Ascending aorta (tissue), 2 donors: ENCODE measurements at regions not wholly inside any gene's neighbourhood (a gene's known extent, or its start where the extent isn't known, plus 50 kb on each side); places are given as distances from the start of the nearest gene placed in this dataset.

ENCODE experiments used
- DNase-seq, 2 donors: peaks; one replicate each; pipeline ENCODE4 v3.0.0-alpha.2; 2019; ENCODE audit warnings: low spot score in 2 of 2
- H3K27ac ChIP-seq, 2 donors: fragments of 200-600 bp; sonication (generic); one replicate each; pipeline ENCODE4 v1.5.1; 2016 to 2017; ENCODE audit warnings: mild to moderate bottlenecking in 1 of 2
- H3K27me3 ChIP-seq: fragments of 200-600 bp; sonication (generic); one replicate; pipeline ENCODE4 v1.5.1; 2017
- H3K36me3 ChIP-seq, 2 donors: fragments of 200-600 bp; sonication (generic); one replicate each; pipeline ENCODE4 v1.5.1; 2016
- H3K4me1 ChIP-seq, 2 donors: fragments of 200-600 bp; sonication (generic); one replicate each; pipeline ENCODE4 v1.5.1; 2016 to 2017; ENCODE audit warnings: mild to moderate bottlenecking in 1 of 2
- H3K4me3 ChIP-seq, 2 donors: fragments of 200-600 bp; sonication (generic); one replicate each; pipeline ENCODE4 v1.5.1; 2016 to 2017; ENCODE audit warnings: mild to moderate bottlenecking in 1 of 2
- H3K9me3 ChIP-seq, 2 donors: fragments of 200-600 bp; sonication (generic); one replicate each; pipeline ENCODE4 v1.5.1; 2016
- intact Hi-C: fragments of 100-400 bp; cut with DNase I; formaldehyde crosslinking; loops from one replicate; pipeline ENCODE4 v1.15.1; 2023
- TF ChIP-seq, protein P1 (sequence below), 3 experiments: fragments of 200-600 bp in 2 of 3; fragments of 450-650 bp in 1 of 3; sonication (generic) in 2 of 3; IDR thresholded peaks; one replicate each; pipeline ENCODE4 v1.5.1; 2016 to 2019; ENCODE audit warnings: antibody characterized with exemption in 3 of 3, mild to moderate bottlenecking in 1 of 3, moderate library complexity in 1 of 3

DNA sequence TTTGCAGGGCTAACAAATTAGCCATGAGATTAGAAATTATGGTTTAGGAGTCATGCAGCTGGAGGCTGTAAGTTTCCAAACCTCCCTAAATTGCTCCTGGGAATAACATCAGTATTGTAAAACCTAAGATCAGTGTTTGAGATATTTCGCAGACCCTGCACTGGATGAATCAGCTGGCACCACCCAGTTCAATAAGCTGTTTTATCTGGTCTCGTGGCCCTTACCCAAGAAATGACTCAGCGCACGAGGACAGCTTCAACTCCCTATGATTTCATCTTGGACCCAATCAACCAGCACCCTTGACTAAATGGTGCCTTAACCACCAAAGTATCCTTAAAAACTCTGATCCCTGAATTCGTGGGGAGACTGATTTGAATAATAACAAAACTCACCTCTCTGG is 482.0 kb upstream of the PCDH15 start:
- no peak for DNase-seq
- no peaks in the 10 kb centered on the region for H3K4me1 ChIP-seq
- no peaks in the 10 kb centered on the region for H3K36me3 ChIP-seq
- intact Hi-C loops, result no loop called here
- no peak overlapping the region for H3K4me3 ChIP-seq
- H3K9me3 ChIP-seq, result no peaks in the 10 kb centered on the region
- TF ChIP-seq, protein P1, sequence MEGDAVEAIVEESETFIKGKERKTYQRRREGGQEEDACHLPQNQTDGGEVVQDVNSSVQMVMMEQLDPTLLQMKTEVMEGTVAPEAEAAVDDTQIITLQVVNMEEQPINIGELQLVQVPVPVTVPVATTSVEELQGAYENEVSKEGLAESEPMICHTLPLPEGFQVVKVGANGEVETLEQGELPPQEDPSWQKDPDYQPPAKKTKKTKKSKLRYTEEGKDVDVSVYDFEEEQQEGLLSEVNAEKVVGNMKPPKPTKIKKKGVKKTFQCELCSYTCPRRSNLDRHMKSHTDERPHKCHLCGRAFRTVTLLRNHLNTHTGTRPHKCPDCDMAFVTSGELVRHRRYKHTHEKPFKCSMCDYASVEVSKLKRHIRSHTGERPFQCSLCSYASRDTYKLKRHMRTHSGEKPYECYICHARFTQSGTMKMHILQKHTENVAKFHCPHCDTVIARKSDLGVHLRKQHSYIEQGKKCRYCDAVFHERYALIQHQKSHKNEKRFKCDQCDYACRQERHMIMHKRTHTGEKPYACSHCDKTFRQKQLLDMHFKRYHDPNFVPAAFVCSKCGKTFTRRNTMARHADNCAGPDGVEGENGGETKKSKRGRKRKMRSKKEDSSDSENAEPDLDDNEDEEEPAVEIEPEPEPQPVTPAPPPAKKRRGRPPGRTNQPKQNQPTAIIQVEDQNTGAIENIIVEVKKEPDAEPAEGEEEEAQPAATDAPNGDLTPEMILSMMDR (IDR thresholded peaks at IDR 0.05), result no peak
- no peaks in the 10 kb centered on the region for H3K27me3 ChIP-seq
- no peak overlapping the region for H3K27ac ChIP-seq

DNA sequence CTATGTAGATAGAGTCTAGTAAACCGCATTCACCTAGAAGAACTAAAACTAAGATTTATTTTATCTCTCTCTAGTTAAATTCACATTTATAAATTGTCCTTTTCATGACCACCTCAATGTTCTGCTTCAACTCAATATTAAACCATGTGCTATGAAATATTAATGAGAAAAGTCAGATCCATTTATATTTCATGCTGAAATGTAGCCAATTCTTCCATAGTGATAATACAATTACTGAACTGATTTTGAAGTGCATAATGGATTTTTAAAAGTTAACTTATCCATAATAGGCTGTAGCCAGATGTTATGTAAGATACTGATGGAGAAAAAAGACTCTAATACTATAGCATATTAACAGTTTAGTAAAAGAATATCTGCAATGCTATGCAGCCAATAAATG is 479.7 kb upstream of the PCDH15 start:
- intact Hi-C loops, result no loop called here
- DNase-seq, result no peak
- H3K36me3 ChIP-seq, result no peaks in the 10 kb centered on the region
- no peak overlapping the region for H3K4me3 ChIP-seq
- TF ChIP-seq, protein P1 (IDR thresholded peaks at IDR 0.05), result no peak
- no peaks in the 10 kb centered on the region for H3K9me3 ChIP-seq
- no peaks in the 10 kb centered on the region for H3K4me1 ChIP-seq
- H3K27ac ChIP-seq, result no peak overlapping the region
- no peaks in the 10 kb centered on the region for H3K27me3 ChIP-seq

DNA sequence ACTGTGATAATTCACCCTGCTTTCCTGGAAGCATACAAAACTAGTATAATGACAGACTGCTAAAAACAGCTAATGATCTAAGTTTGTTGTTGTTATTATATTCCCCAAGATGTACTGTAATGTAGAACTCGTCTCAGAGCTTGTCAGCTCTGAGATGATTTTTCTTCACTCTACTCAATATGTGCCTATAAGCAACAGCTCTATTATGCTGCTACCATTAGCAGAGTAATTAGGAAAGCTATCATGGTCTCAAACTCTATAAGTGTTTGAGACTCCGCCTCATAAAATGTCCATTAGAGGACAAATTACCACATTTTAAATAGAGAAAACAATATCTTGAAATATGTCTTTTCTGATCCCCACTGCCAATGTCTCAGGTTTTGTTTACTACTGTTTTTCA is 476.5 kb upstream of the PCDH15 start:
- no peaks in the 10 kb centered on the region for H3K36me3 ChIP-seq
- no peak overlapping the region for H3K27ac ChIP-seq
- H3K4me3 ChIP-seq, result no peak overlapping the region
- TF ChIP-seq, protein P1 (IDR thresholded peaks at IDR 0.05), result no peak
- H3K9me3 ChIP-seq, result no peaks in the 10 kb centered on the region
- intact Hi-C loops, result no loop called here
- DNase-seq, result no peak
- H3K27me3 ChIP-seq, result no peaks in the 10 kb centered on the region
- no peaks in the 10 kb centered on the region for H3K4me1 ChIP-seq

DNA sequence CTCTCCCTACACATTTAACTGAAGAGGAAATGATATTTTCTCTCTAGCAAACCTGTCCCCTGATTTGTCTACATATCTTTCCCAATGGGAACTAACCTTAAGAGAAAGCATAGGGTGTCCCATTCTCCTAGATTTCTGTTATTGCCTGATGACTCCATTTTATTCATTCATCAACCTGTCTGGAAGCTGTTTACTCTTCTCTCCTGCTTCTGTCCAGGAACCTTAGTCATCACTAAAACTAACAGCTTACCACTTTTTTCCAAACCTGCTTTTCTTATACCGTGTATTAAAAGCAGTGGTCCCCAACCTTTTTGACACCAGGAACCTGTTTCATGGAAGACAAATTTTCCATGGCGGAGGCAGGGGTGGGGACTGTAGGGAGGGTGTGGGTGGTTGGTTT is 473.3 kb upstream of the PCDH15 start:
- intact Hi-C loops, result no loop called here
- no peak overlapping the region for H3K27ac ChIP-seq
- no peaks in the 10 kb centered on the region for H3K9me3 ChIP-seq
- no peak overlapping the region for H3K4me3 ChIP-seq
- no peaks in the 10 kb centered on the region for H3K27me3 ChIP-seq
- no peaks in the 10 kb centered on the region for H3K4me1 ChIP-seq
- no peak for DNase-seq
- no peaks in the 10 kb centered on the region for H3K36me3 ChIP-seq
- TF ChIP-seq, protein P1 (IDR thresholded peaks at IDR 0.05), result no peak

DNA sequence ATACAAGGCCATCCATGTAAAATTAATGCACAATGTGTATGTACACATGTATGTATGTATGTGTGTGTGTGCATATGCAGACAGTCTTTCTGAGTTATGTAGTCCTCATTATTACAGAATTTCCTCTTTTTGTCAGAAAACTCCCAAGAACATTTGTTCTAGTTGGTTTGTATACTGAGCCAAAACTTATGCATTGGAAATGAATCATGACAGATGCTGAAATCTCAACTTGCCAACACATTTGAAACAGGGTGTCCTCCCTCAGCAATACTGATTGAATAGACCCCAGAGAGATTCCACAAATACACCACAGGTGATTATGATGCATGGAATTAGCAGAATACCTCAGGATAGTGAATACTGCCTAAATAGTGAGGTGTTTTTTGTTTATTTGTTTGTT is 472.9 kb upstream of the PCDH15 start:
- Histone ChIP-seq H3K27me3 (no peaks in the 10 kb centered on the region), H3K4me1 (no peaks in the 10 kb centered on the region), H3K27ac (no peak overlapping the region), H3K4me3 (no peak overlapping the region), H3K36me3 (no peaks in the 10 kb centered on the region), H3K9me3 (no peaks in the 10 kb centered on the region)
- TF ChIP-seq, protein P1 (IDR thresholded peaks at IDR 0.05), result no peak
- intact Hi-C loops, result no loop called here
- no peak for DNase-seq

DNA sequence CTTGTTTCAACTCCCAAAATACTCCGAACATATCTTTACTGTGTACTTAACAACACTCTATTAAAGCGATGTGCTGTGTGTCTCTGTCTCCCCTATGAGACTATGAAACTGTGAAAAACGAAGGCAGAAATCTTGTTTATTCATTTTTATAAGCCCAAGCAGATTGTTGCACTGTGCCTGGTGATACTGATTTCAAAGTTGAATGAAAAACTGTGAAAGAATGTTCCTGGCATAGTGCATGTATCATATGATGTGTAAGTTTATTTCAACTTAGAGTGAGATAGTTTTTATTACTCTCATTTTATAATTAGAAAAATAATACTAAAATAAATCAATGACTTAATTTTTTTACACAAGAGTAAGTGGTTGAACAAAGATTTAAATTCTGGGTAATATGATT is 471.9 kb upstream of the PCDH15 start:
- intact Hi-C loops, result no loop called here
- TF ChIP-seq, protein P1 (IDR thresholded peaks at IDR 0.05), result no peak
- H3K9me3 ChIP-seq, result no peaks in the 10 kb centered on the region

More for the DNA sequence above, 471.9 kb upstream of the PCDH15 start:
- Histone ChIP-seq H3K4me3 (no peak overlapping the region), H3K36me3 (no peaks in the 10 kb centered on the region), H3K27me3 (no peaks in the 10 kb centered on the region), H3K27ac (no peak overlapping the region), H3K4me1 (no peaks in the 10 kb centered on the region)
- DNase-seq, result no peak
